Duodenal mucosa (tissue), 2 donors: ENCODE measurements at regions not wholly inside any gene's neighbourhood (a gene's known extent, or its start where the extent isn't known, plus 50 kb on each side); places are given as distances from the start of the nearest gene placed in this dataset.
"Not testable (repeated sequence)": the region's sequence is repeated elsewhere in the genome, so short reads cannot be mapped to it uniquely, and the experiment has no call there.

Experiments
- H3K27ac ChIP-seq: one replicate; pipeline ENCODE4 v1.7.0; 2013; ENCODE audit warnings: low read depth, low read length
- H3K27me3 ChIP-seq, 2 donors: one replicate each; pipeline ENCODE4 v1.7.0; 2013; ENCODE audit warnings: low read length in 2 of 2, control low read depth in 1 of 2; ENCODE audit not compliant: insufficient read depth in 2 of 2, control insufficient read depth in 1 of 2
- H3K36me3 ChIP-seq, 2 donors: one replicate each; pipeline ENCODE4 v1.7.0; 2013; ENCODE audit warnings: low read length in 2 of 2, control low read depth in 1 of 2; ENCODE audit not compliant: insufficient read depth in 2 of 2, control insufficient read depth in 1 of 2
- H3K4me1 ChIP-seq, 2 donors: one replicate each; pipeline ENCODE4 v1.7.0; 2013; ENCODE audit warnings: low read length in 2 of 2, control low read depth in 1 of 2; ENCODE audit not compliant: insufficient read depth in 2 of 2, control insufficient read depth in 1 of 2
- H3K4me3 ChIP-seq, 2 donors: one replicate each; pipeline ENCODE4 v1.7.0; 2013; ENCODE audit warnings: low read length in 2 of 2, low read depth in 1 of 2
- H3K9ac ChIP-seq, 2 donors: one replicate each; pipeline ENCODE4 v1.7.0; 2013; ENCODE audit warnings: low read length in 2 of 2, low read depth in 1 of 2
- H3K9me3 ChIP-seq, 2 donors: one replicate each; pipeline ENCODE4 v1.7.0; 2013; ENCODE audit warnings: low read length in 2 of 2, control low read depth in 1 of 2; ENCODE audit not compliant: control insufficient read depth in 1 of 2

GRCh38 chr1:184193451-184193850, 141.9 kb downstream of the TSEN15 start:
- no peaks in the 10 kb centered on the region for H3K27me3 ChIP-seq
- no peaks in the 10 kb centered on the region for H3K4me1 ChIP-seq
- H3K27ac ChIP-seq = no peak overlapping the region
- H3K36me3 ChIP-seq = no peaks in the 10 kb centered on the region
- no peak overlapping the region for H3K4me3 ChIP-seq
- no peaks in the 10 kb centered on the region for H3K9me3 ChIP-seq
- no peak overlapping the region for H3K9ac ChIP-seq

- Histone ChIP-seq H3K27ac (no peak overlapping the region), H3K4me1 (no peaks in the 10 kb centered on the region), H3K27me3 (no peaks in the 10 kb centered on the region), H3K36me3 (no peaks in the 10 kb centered on the region), H3K9ac (no peak overlapping the region), H3K9me3 (no peaks in the 10 kb centered on the region), H3K4me3 (no peak overlapping the region)
Measured at GRCh38 chr1:184194236-184194635, 142.7 kb downstream of the TSEN15 start.

- not testable (repeated sequence) for H3K9me3 ChIP-seq, H3K36me3 ChIP-seq, H3K9ac ChIP-seq, H3K27me3 ChIP-seq, H3K4me1 ChIP-seq, H3K27ac ChIP-seq, H3K4me3 ChIP-seq
Measured at GRCh38 chr1:184195722-184196121, 144.2 kb downstream of the TSEN15 start.

- H3K9me3 ChIP-seq = no peaks in the 10 kb centered on the region
- H3K4me1 ChIP-seq = no peaks in the 10 kb centered on the region
- no peaks in the 10 kb centered on the region for H3K27me3 ChIP-seq
- no peak overlapping the region for H3K27ac ChIP-seq
- no peak overlapping the region for H3K9ac ChIP-seq
- H3K4me3 ChIP-seq = no peak overlapping the region
- H3K36me3 ChIP-seq = no peaks in the 10 kb centered on the region
Measured at GRCh38 chr1:184197831-184198230, 146.3 kb downstream of the TSEN15 start.

- Histone ChIP-seq H3K4me1 (no peaks in the 10 kb centered on the region), H3K27me3 (no peaks in the 10 kb centered on the region), H3K36me3 (no peaks in the 10 kb centered on the region), H3K4me3 (no peak overlapping the region), H3K27ac (no peak overlapping the region), H3K9ac (no peak overlapping the region), H3K9me3 (no peaks in the 10 kb centered on the region)
Measured at GRCh38 chr1:184199036-184199435, 147.5 kb downstream of the TSEN15 start.

GRCh38 chr1:184199438-184200085, 148.0 kb downstream of the TSEN15 start:
- Histone ChIP-seq H3K4me3 (no peak overlapping the region), H3K9ac (no peak overlapping the region), H3K27me3 (no peaks in the 10 kb centered on the region), H3K36me3 (no peaks in the 10 kb centered on the region), H3K9me3 (no peaks in the 10 kb centered on the region), H3K27ac (no peak overlapping the region), H3K4me1 (no peaks in the 10 kb centered on the region)

GRCh38 chr1:184208622-184209021, 157.1 kb downstream of the TSEN15 start:
- no peaks in the 10 kb centered on the region for H3K4me1 ChIP-seq
- H3K36me3 ChIP-seq = no peaks in the 10 kb centered on the region
- no peaks in the 10 kb centered on the region for H3K27me3 ChIP-seq
- H3K27ac ChIP-seq = no peak overlapping the region
- H3K9ac ChIP-seq = no peak overlapping the region
- H3K4me3 ChIP-seq = no peak overlapping the region
- H3K9me3 ChIP-seq = no peaks in the 10 kb centered on the region

GRCh38 chr1:184210031-184210430, 158.5 kb downstream of the TSEN15 start:
- no peak overlapping the region for H3K27ac ChIP-seq
- no peak overlapping the region for H3K9ac ChIP-seq
- no peaks in the 10 kb centered on the region for H3K9me3 ChIP-seq
- H3K36me3 ChIP-seq = no peaks in the 10 kb centered on the region
- no peaks in the 10 kb centered on the region for H3K27me3 ChIP-seq
- no peaks in the 10 kb centered on the region for H3K4me1 ChIP-seq
- H3K4me3 ChIP-seq = no peak overlapping the region

GRCh38 chr1:184210862-184211261, 159.3 kb downstream of the TSEN15 start:
- Histone ChIP-seq H3K4me3 (no peak overlapping the region), H3K27ac (no peak overlapping the region), H3K9me3 (no peaks in the 10 kb centered on the region), H3K4me1 (no peaks in the 10 kb centered on the region), H3K36me3 (no peaks in the 10 kb centered on the region), H3K27me3 (no peaks in the 10 kb centered on the region), H3K9ac (no peak overlapping the region)

GRCh38 chr1:184212649-184213314, 161.3 kb downstream of the TSEN15 start:
- Histone ChIP-seq H3K4me3 (no peak overlapping the region), H3K9me3 (no peaks in the 10 kb centered on the region), H3K4me1 (no peaks in the 10 kb centered on the region), H3K27ac (no peak overlapping the region), H3K36me3 (no peaks in the 10 kb centered on the region), H3K9ac (no peak overlapping the region), H3K27me3 (no peaks in the 10 kb centered on the region)
